ENCODE measurements at regions not wholly inside any gene's neighbourhood (a gene's known extent, or its start where the extent isn't known, plus 50 kb on each side); places are given as distances from the start of the nearest gene placed in this dataset.

GRCh38 chr18:57974585-57975265 is 69.3 kb upstream of the NEDD4L start:
- H3K4me3 ChIP-seq (ENCODE audit: low read length) = no peak overlapping the region
- no peaks in the 10 kb centered on the region for H3K27me3 ChIP-seq (ENCODE audit: control insufficient read depth, insufficient read depth, low read length)
- no peaks in the 10 kb centered on the region for H3K9me3 ChIP-seq (ENCODE audit: control insufficient read depth, insufficient read depth, low read length)
- no peak overlapping the region for H3K27ac ChIP-seq (ENCODE audit: low read length)
- no peaks in the 10 kb centered on the region for H3K4me1 ChIP-seq (ENCODE audit: control insufficient read depth, insufficient read depth, low read length)
- no CpG with 5 or more reads among the region's 6 CpGs for WGBS (ENCODE audit: insufficient coverage, insufficient read length)
- DNase-seq (ENCODE audit: low read depth, low spot score) = no peak
- H3K36me3 ChIP-seq (ENCODE audit: control insufficient read depth, insufficient read depth, low read length) = no peaks in the 10 kb centered on the region

GRCh38 chr18:57973889-57974288 is 70.1 kb upstream of the NEDD4L start:
- H3K36me3 ChIP-seq (ENCODE audit: control insufficient read depth, insufficient read depth, low read length) = no peaks in the 10 kb centered on the region
- WGBS (ENCODE audit: insufficient coverage, insufficient read length) = no CpG with 5 or more reads among the region's 7 CpGs
- H3K27me3 ChIP-seq (ENCODE audit: control insufficient read depth, insufficient read depth, low read length) = no peaks in the 10 kb centered on the region
- H3K4me1 ChIP-seq (ENCODE audit: control insufficient read depth, insufficient read depth, low read length) = no peaks in the 10 kb centered on the region
- H3K9me3 ChIP-seq (ENCODE audit: control insufficient read depth, insufficient read depth, low read length) = no peaks in the 10 kb centered on the region
- no peak for DNase-seq (ENCODE audit: low read depth, low spot score)
- no peak overlapping the region for H3K27ac ChIP-seq (ENCODE audit: low read length)
- no peak overlapping the region for H3K4me3 ChIP-seq (ENCODE audit: low read length)

GRCh38 chr18:57970356-57971095 is 73.5 kb upstream of the NEDD4L start:
- no peak overlapping the region for H3K27ac ChIP-seq (ENCODE audit: low read length)
- no CpG with 5 or more reads among the region's 12 CpGs for WGBS (ENCODE audit: insufficient coverage, insufficient read length)
- no peaks in the 10 kb centered on the region for H3K27me3 ChIP-seq (ENCODE audit: control insufficient read depth, insufficient read depth, low read length)
- no peaks in the 10 kb centered on the region for H3K9me3 ChIP-seq (ENCODE audit: control insufficient read depth, insufficient read depth, low read length)
- H3K4me3 ChIP-seq (ENCODE audit: low read length) = no peak overlapping the region
- no peaks in the 10 kb centered on the region for H3K4me1 ChIP-seq (ENCODE audit: control insufficient read depth, insufficient read depth, low read length)
- peak; percentile 25 for DNase-seq (ENCODE audit: low read depth, low spot score)
- no peaks in the 10 kb centered on the region for H3K36me3 ChIP-seq (ENCODE audit: control insufficient read depth, insufficient read depth, low read length)

GRCh38 chr18:57969824-57970223 is 74.2 kb upstream of the NEDD4L start:
- no CpG with 5 or more reads among the region's 2 CpGs for WGBS (ENCODE audit: insufficient coverage, insufficient read length)

GRCh38 chr18:57965246-57965645 is 78.8 kb upstream of the NEDD4L start:
- no peak for DNase-seq (ENCODE audit: low read depth, low spot score)
- no peak overlapping the region for H3K4me3 ChIP-seq (ENCODE audit: low read length)
- H3K9me3 ChIP-seq (ENCODE audit: control insufficient read depth, insufficient read depth, low read length) = no peaks in the 10 kb centered on the region
- no CpG with 5 or more reads among the region's 6 CpGs for WGBS (ENCODE audit: insufficient coverage, insufficient read length)
- H3K27ac ChIP-seq (ENCODE audit: low read length) = no peak overlapping the region
- H3K36me3 ChIP-seq (ENCODE audit: control insufficient read depth, insufficient read depth, low read length) = no peaks in the 10 kb centered on the region
- H3K27me3 ChIP-seq (ENCODE audit: control insufficient read depth, insufficient read depth, low read length) = no peaks in the 10 kb centered on the region
- 0 out of 2 replicates have a peak, but pooled peaks cover 1% of the 10 kb centered on the region for H3K4me1 ChIP-seq (ENCODE audit: control insufficient read depth, insufficient read depth, low read length)

More at GRCh38 chr18:57969824-57970223, 74.2 kb upstream of the NEDD4L start:
- Histone ChIP-seq H3K27ac (ENCODE audit: low read length) (no peak overlapping the region), H3K4me3 (ENCODE audit: low read length) (no peak overlapping the region), H3K4me1 (ENCODE audit: control insufficient read depth, insufficient read depth, low read length) (no peaks in the 10 kb centered on the region), H3K36me3 (ENCODE audit: control insufficient read depth, insufficient read depth, low read length) (no peaks in the 10 kb centered on the region), H3K9me3 (ENCODE audit: control insufficient read depth, insufficient read depth, low read length) (no peaks in the 10 kb centered on the region), H3K27me3 (ENCODE audit: control insufficient read depth, insufficient read depth, low read length) (no peaks in the 10 kb centered on the region)
- no peak for DNase-seq (ENCODE audit: low read depth, low spot score)

- Histone ChIP-seq H3K9me3 (ENCODE audit: control insufficient read depth, insufficient read depth, low read length) (no peaks in the 10 kb centered on the region), H3K27me3 (ENCODE audit: control insufficient read depth, insufficient read depth, low read length) (no peaks in the 10 kb centered on the region), H3K27ac (ENCODE audit: low read length) (no peak overlapping the region), H3K4me3 (ENCODE audit: low read length) (no peak overlapping the region), H3K4me1 (ENCODE audit: control insufficient read depth, insufficient read depth, low read length) (0 out of 2 replicates have a peak, but pooled peaks cover 1% of the 10 kb centered on the region), H3K36me3 (ENCODE audit: control insufficient read depth, insufficient read depth, low read length) (no peaks in the 10 kb centered on the region)
- no peak for DNase-seq (ENCODE audit: low read depth, low spot score)
- no CpG with 5 or more reads among the region's 1 CpG for WGBS (ENCODE audit: insufficient coverage, insufficient read length)
Observed at GRCh38 chr18:57961876-57962505, 82.0 kb upstream of the NEDD4L start.

- Histone ChIP-seq H3K27me3 (ENCODE audit: control insufficient read depth, insufficient read depth, low read length) (no peaks in the 10 kb centered on the region), H3K27ac (ENCODE audit: low read length) (no peak overlapping the region)
Observed at GRCh38 chr18:57961411-57961810, 82.6 kb upstream of the NEDD4L start.

GRCh38 chr18:57959278-57959677 is 84.7 kb upstream of the NEDD4L start:
- 0 out of 2 replicates have a peak, but pooled peaks cover 1% of the 10 kb centered on the region for H3K4me1 ChIP-seq (ENCODE audit: control insufficient read depth, insufficient read depth, low read length)
- H3K27me3 ChIP-seq (ENCODE audit: control insufficient read depth, insufficient read depth, low read length) = no peaks in the 10 kb centered on the region
- peak; percentile 27 for DNase-seq (ENCODE audit: low read depth, low spot score)
- no peak overlapping the region for H3K27ac ChIP-seq (ENCODE audit: low read length)
- H3K36me3 ChIP-seq (ENCODE audit: control insufficient read depth, insufficient read depth, low read length) = no peaks in the 10 kb centered on the region
- no peak overlapping the region for H3K4me3 ChIP-seq (ENCODE audit: low read length)
- WGBS (ENCODE audit: insufficient coverage, insufficient read length) = no CpG with 5 or more reads among the region's 3 CpGs
- no peaks in the 10 kb centered on the region for H3K9me3 ChIP-seq (ENCODE audit: control insufficient read depth, insufficient read depth, low read length)

More at GRCh38 chr18:57961411-57961810, 82.6 kb upstream of the NEDD4L start:
- no peak for DNase-seq (ENCODE audit: low read depth, low spot score)
- H3K4me1 ChIP-seq (ENCODE audit: control insufficient read depth, insufficient read depth, low read length) = 0 out of 2 replicates have a peak, but pooled peaks cover 1% of the 10 kb centered on the region
- H3K9me3 ChIP-seq (ENCODE audit: control insufficient read depth, insufficient read depth, low read length) = no peaks in the 10 kb centered on the region
- no peaks in the 10 kb centered on the region for H3K36me3 ChIP-seq (ENCODE audit: control insufficient read depth, insufficient read depth, low read length)
- no peak overlapping the region for H3K4me3 ChIP-seq (ENCODE audit: low read length)

- no peak overlapping the region for H3K4me3 ChIP-seq (ENCODE audit: low read length)
- H3K27ac ChIP-seq (ENCODE audit: low read length) = no peak overlapping the region
- WGBS (ENCODE audit: insufficient coverage, insufficient read length) = no CpG with 5 or more reads among the region's 3 CpGs
- no peak for DNase-seq (ENCODE audit: low read depth, low spot score)
- H3K9me3 ChIP-seq (ENCODE audit: control insufficient read depth, insufficient read depth, low read length) = no peaks in the 10 kb centered on the region
- H3K36me3 ChIP-seq (ENCODE audit: control insufficient read depth, insufficient read depth, low read length) = no peaks in the 10 kb centered on the region
- 0 out of 2 replicates have a peak, but pooled peaks cover 1% of the 10 kb centered on the region for H3K4me1 ChIP-seq (ENCODE audit: control insufficient read depth, insufficient read depth, low read length)
- H3K27me3 ChIP-seq (ENCODE audit: control insufficient read depth, insufficient read depth, low read length) = no peaks in the 10 kb centered on the region
Observed at GRCh38 chr18:57957210-57957609, 86.8 kb upstream of the NEDD4L start.

- DNase-seq (ENCODE audit: low read depth, low spot score) = no peak
- Histone ChIP-seq H3K4me3 (ENCODE audit: low read length) (no peak overlapping the region), H3K36me3 (ENCODE audit: control insufficient read depth, insufficient read depth, low read length) (no peaks in the 10 kb centered on the region), H3K27ac (ENCODE audit: low read length) (no peak overlapping the region), H3K4me1 (ENCODE audit: control insufficient read depth, insufficient read depth, low read length) (0 out of 2 replicates have a peak, but pooled peaks cover 1% of the 10 kb centered on the region), H3K27me3 (ENCODE audit: control insufficient read depth, insufficient read depth, low read length) (no peaks in the 10 kb centered on the region), H3K9me3 (ENCODE audit: control insufficient read depth, insufficient read depth, low read length) (no peaks in the 10 kb centered on the region)
- no CpG with 5 or more reads among the region's 3 CpGs for WGBS (ENCODE audit: insufficient coverage, insufficient read length)
Observed at GRCh38 chr18:57956491-57956890, 87.5 kb upstream of the NEDD4L start.
